ENCODE measurements at regions not wholly inside any gene's neighbourhood (a gene's known extent, or its start where the extent isn't known, plus 50 kb on each side); places are given as distances from the start of the nearest gene placed in this dataset.

GRCh38 chr10:123445261-123445775 lies 220.8 kb upstream of the GPR26 start:
- TF ChIP-seq POLR2A (IDR thresholded peaks at IDR 0.05; ENCODE audit: low read depth, low read length) = no peak
- no peak for TF ChIP-seq POLR2AphosphoS5 (IDR thresholded peaks at IDR 0.05; ENCODE audit: low read depth, low read length)
- TF ChIP-seq TAF1 (IDR thresholded peaks at IDR 0.05; ENCODE audit: low read depth, low read length) = no peak
- TF ChIP-seq SPI1 (IDR thresholded peaks at IDR 0.05; ENCODE audit: low read depth, low read length) = no peak
